ENCODE measurements at regions not wholly inside any gene's neighbourhood (a gene's known extent, or its start where the extent isn't known, plus 50 kb on each side); places are given as distances from the start of the nearest gene placed in this dataset.
"Not testable (repeated sequence)": the region's sequence is repeated elsewhere in the genome, so short reads cannot be mapped to it uniquely, and the experiment has no call there.

DNA sequence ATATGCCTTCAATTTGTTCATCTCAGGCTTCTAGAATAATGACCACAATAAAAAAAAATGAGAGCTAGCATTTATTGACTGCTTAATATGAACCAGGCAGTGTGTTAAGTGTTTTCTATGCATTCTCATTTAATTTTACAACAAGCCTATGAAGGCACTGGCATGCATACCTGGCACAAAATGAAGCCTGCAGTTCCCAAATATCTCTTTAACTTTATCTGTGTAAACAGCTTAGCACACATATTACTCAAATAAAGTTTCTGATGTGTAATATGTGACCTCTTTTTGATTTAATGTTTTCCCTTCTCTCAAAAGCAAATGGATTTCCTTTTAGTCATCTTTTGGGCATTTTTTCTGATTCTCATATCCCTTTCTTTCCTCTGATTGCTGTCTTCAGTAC lies 671.8 kb downstream of the PCDH7 start:
- no peak for DNase-seq

- no peak for DNase-seq
Observed at GRCh38 chr4:31392923-31393322, 672.8 kb downstream of the PCDH7 start.

GRCh38 chr4:31408121-31408520 lies 688.0 kb downstream of the PCDH7 start:
- DNase-seq = no peak

GRCh38 chr4:31411565-31411964 lies 691.4 kb downstream of the PCDH7 start:
- no peak for DNase-seq

- no peak for DNase-seq
Observed at GRCh38 chr4:31415629-31416028, 695.5 kb downstream of the PCDH7 start.

DNA sequence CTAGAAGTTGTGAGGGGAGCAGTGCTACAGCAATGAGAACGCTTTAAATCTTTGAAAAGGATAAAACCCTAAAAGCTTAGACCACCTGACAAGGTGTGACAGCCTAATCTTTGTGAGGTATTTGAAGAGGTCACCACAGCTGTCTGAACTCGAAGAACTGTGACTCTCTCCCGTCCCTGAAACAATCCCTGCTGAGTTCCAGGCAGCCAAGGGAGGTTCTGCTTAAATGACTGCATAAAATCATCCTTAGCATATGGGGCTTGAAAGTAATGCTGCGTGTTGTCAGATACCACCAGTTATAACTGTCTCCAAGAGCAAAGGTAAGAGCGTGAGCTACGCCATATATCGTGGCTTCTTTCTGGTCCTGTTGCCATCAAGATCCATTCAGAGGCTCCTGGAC lies 696.3 kb downstream of the PCDH7 start:
- no peak for DNase-seq

GRCh38 chr4:31417040-31417439 lies 696.9 kb downstream of the PCDH7 start:
- DNase-seq = no peak

DNA sequence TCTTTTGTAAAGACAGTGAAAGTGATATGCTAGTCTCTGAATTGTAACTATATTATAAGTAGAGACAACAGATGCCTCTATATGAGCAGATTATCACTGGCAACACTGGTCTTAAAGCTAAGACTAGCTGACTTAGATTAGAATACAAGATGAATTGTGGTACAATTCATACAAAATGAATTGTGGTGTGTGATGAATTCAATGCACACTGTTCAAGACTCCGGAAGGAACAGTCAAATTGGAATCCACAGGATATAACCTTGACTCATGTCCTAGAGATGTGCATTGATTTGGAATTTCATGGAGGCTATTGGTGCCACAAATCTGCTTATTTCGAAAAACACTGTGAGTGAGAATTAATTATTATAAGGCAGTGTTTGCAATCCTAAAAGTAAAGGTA lies 701.8 kb downstream of the PCDH7 start:
- no peak for DNase-seq

DNA sequence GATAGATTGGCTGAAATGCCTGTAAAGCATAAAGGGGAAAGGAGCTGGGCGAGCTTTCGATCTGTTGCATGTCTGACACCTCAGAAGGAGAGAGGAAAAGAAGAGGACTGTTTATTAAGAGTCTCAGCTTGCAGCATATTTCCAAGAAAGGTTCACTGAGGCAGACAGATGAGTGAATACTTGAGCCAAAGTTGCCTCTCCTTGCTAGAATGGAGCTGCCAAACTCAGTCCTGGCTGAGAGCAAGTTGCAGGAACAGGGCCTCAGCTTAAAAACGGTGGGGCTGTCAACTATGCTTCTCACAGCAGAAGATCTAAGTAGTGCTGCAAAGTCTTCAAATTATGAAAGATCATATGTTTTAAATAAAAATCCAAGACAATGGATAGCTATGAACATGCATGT lies 707.5 kb downstream of the PCDH7 start:
- no peak for DNase-seq

- no peak for DNase-seq
Observed at GRCh38 chr4:31442236-31442635, 722.1 kb downstream of the PCDH7 start.

DNA sequence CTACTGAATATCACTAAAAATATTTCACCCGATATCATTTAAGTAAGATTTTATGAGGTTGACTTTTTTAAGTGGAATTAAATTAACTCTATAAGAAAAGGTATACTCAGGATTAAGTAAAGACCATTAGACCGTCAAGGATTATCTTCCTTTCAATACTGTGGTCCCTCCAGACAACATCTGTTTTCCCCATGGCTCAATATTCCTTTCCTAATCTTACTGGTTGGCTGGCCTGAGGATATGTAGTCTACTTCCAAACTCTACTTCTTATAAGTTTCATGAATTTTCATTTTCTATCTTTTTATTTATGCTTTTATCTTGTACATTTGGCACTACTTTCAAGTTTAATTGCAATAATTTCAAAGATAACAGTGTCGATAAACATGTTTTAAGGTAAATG lies 725.4 kb downstream of the PCDH7 start:
- no peak for DNase-seq

- no peak for DNase-seq
Observed at GRCh38 chr4:31455612-31456011, 735.4 kb downstream of the PCDH7 start.

GRCh38 chr4:31458813-31459212 lies 738.6 kb downstream of the PCDH7 start:
- no peak for DNase-seq

DNA sequence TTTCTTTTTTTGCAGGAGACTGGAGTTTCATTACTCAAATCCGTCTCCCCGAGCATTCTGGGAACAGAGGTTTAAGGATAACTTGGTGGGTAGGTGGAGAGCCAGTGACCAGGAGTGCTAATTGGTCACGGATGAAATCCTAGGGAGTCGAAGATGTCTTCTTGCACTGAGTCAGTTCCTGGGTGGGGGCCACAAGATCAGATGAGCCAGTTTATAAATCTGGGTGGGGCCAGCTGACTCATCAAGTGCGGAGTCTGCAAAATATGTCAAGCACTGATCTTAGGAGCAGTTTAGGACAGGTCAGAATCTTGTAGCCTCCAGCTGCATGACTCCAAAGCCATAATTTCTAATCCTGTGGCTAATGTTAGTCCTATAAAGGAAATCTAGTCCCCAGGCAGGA lies 741.3 kb downstream of the PCDH7 start:
- no peak for DNase-seq

DNA sequence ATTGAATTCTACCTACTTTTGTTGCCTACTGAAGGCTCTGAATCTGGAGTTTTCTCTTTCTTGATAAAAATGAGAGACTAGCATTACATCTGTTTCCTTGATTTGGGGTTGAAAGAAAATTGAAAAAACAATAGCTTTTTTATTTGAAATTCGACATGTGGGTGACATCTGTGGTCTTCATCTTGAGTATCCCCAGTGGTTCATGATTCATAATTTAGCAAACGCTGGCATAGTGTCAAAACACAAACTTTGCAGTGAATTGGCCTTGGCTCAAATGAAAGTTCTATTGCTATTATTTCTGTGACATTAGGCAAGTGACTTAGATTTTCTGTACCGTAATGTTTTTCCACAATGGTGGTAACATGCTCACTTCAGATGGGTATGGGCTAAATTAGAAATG lies 747.6 kb downstream of the PCDH7 start:
- no peak for DNase-seq

DNA sequence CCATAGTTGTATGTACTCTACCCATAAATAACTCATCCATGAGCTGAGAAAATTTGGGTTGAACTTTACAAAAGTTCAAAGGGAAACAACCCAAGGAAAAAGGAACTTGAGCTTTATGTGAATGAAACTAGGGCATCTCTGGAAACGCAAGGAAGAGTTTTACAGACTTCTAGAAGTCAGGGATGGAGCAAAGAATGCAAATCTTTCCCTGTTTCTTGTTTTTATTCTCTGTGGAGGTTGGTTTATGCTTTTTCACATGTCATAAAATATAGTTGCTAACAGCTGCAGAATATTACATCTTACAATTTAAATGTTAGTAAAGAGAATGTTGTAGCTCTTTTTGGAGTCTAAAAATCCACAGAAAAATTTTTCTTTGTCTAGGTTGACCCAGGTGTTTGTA lies 754.1 kb downstream of the PCDH7 start:
- DNase-seq = no peak

DNA sequence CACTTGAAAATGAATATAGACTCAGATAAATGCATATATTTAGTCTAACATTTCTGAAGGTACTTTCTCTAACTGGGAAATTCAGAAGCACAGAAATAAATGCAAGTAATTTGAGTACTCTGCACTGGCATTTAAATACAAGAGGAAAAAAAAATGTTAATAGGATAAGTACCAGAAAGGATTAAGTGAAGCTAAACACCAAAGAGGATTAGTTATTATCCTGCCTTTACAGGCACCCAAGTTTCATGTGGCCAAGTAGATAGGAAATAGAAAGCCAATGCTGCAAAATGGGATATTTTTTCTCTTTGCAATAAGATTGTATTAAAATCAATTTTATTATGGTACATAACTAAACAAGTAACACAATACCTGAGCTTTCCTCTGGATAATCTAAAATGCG lies 762.5 kb downstream of the PCDH7 start:
- DNase-seq = no peak

DNA sequence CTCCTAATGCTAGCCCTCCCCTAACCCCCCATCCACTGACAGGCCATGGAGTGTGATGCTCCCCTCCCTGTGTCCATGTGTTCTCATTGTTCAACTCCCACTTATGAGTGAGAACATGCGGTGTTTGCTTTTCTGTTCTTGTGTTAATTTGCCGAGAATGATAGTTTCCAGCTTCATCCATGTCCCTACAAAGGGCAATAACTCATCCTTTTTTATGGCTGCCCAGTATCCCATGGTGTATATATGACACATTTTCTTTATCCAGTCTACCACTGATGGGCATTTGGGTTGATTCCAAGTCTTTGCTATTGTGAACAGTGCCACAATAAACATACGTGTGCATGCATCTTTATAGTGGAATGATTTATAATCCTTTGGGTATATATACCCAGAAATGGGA lies 779.0 kb downstream of the PCDH7 start:
- DNase-seq = not testable (repeated sequence)

DNA sequence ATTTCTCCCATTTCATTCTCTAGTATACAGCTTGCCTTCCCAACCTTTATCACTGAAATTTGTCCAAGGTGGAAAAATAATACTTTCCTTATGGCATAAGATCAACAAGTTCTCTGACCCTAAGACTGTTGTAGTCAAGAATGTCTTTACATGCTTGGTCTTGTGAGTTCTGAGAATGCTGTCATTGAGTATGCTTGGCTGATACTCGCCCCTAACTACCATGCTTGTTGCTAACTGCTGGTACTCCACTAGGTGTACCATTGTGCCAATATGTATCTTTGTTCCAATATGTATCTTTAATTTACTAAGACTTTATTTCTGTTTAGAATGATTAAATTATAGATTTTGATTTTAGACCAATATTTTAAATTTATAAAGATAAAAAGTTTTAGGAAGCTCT lies 796.4 kb downstream of the PCDH7 start:
- DNase-seq = no peak

GRCh38 chr4:31518796-31519250 lies 798.7 kb downstream of the PCDH7 start:
- DNase-seq = no peak

- DNase-seq = no peak
Observed at GRCh38 chr4:31530555-31530954, 810.4 kb downstream of the PCDH7 start.

DNA sequence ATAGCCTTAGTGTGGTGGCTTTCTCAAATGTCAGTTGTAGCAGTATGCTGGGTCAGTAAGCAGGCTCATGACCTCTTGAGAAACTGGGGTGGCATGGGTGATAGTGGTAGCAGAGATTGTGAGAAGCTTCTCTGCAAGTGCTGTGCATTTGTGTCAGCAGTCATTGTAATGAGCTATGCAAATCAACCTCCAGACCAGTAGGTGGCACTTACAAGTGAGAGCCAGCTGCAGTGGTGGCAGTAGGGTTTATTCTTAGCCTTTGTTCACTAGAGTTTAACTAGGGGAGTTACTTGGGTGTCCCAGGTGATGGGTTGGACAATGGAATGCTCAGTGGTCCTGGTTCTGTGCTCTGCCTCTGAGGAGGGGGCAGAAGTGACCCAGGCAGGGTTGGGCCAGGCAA lies 818.7 kb downstream of the PCDH7 start:
- no peak for DNase-seq

DNA sequence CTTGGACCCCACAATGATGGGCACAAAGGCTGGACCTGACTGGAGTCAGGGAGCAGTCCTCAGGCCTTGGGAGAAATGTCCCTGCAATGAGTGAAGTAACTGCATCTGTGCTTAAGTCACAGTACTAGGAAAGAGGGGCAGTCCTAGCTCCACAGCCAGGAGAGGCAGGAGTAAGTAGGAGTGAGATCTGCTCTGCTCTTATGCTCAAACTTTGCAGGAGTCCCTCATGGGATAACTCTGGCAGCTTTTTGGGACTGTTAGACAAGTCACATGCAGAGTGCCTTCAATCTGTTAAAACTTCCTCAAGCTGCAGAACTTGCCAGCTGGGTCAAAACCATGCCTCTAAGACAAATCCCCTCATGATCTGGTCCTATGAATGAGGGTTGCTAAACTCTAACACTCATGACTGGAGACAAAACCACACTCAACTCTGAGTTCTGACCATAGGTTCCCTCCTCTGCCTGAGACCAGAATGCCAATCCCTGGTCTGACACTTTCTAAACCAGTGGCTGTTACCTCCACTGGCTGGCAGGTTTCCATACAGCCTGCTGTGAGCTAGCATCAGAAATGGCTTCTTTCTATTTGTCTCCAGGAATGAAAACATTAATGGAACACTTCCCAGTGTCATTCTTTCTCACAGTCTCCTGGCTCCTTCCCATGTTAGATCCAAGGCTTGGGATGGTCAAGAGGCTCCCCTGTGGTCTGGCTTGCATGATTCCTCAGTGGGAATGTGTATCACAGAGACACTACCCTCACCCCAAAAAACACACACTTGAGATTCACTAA lies 819.3 kb downstream of the PCDH7 start:
- DNase-seq = no peak

DNA sequence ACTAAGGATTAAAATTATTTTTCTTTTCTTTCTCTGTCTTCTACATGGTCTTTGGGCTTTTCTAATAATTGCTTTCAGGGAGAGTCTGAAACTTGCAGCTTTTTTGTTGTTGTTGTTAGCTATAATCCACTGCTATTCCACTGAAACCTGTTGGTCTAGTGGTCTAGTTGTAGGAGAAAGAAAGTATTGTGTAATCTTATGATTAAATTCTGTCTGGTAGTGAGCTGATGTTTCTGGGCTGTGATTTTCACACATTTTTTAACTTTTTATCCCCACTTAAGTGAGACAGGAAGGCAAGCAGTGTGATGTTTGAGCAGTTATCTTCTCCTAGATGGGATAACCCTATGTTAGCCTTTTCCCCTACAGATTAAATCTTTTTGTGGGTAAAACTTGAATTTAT lies 825.2 kb downstream of the PCDH7 start:
- DNase-seq = no peak

- no peak for DNase-seq
Observed at GRCh38 chr4:31545755-31546154, 825.6 kb downstream of the PCDH7 start.

Data from NCI-H1436 treated with DMSO at 0.1 percent for 48 hours (cell line).